Aorta (tissue), 5 donors: ENCODE measurements at regions not wholly inside any gene's neighbourhood (a gene's known extent, or its start where the extent isn't known, plus 50 kb on each side); places are given as distances from the start of the nearest gene placed in this dataset.

Experiments
- ATAC-seq: fragments of 200-7000 bp; cut with Tn5 transposase; one replicate; pipeline ENCODE4 v1.9.1; 2022; ENCODE audit warnings: moderate library complexity; ENCODE audit not compliant: low FRiP score
- DNase-seq, 2 donors: peaks; one replicate each; pipeline ENCODE4 v3.0.0-alpha.2; 2020
- H3K27ac ChIP-seq, 2 donors: one replicate each; pipeline ENCODE4 v1.5.1; 2013; ENCODE audit warnings: low read length in 2 of 2, mild to moderate bottlenecking in 2 of 2, moderate library complexity in 2 of 2, control low read depth in 1 of 2, inconsistent platforms in 1 of 2, low read depth in 1 of 2
- H3K27me3 ChIP-seq, 2 donors: one replicate each; pipeline ENCODE4 v1.6.1; 2013; ENCODE audit warnings: control low read depth in 1 of 2, low read length in 1 of 2, mild to moderate bottlenecking in 1 of 2, moderate library complexity in 1 of 2; ENCODE audit not compliant: insufficient read depth in 2 of 2, control insufficient read depth in 1 of 2
- H3K36me3 ChIP-seq, 2 donors: one replicate each; pipeline ENCODE4 v1.6.1; 2013; ENCODE audit warnings: control low read depth in 1 of 2, low read length in 1 of 2, mild to moderate bottlenecking in 1 of 2; ENCODE audit not compliant: insufficient read depth in 2 of 2, control insufficient read depth in 1 of 2
- H3K4me1 ChIP-seq, 2 donors: one replicate each; pipeline ENCODE4 v1.6.1; 2013; ENCODE audit warnings: low read length in 2 of 2, control low read depth in 1 of 2, mild to moderate bottlenecking in 1 of 2, moderate library complexity in 1 of 2; ENCODE audit not compliant: insufficient read depth in 2 of 2, control insufficient read depth in 1 of 2
- H3K4me3 ChIP-seq, 2 donors: one replicate each; pipeline ENCODE4 v1.5.1; 2013; ENCODE audit warnings: low read length in 2 of 2, control low read depth in 1 of 2, mild to moderate bottlenecking in 1 of 2
- H3K9me3 ChIP-seq: one replicate; pipeline ENCODE4 v1.6.1; 2013; ENCODE audit warnings: mild to moderate bottlenecking, low read length; ENCODE audit not compliant: control insufficient read depth
- WGBS, 2 donors: extraction: QIAGEN DNeasy Blood & Tissue Kit; methylation state at CpG; one replicate each; pipeline ENCODE4 v1.1.7; 2013; 5-methylcytosine and 5-hydroxymethylcytosine counted together
- intact Hi-C, 2 donors: fragments of 100-400 bp; cut with DNase I; formaldehyde crosslinking; loops; one replicate each; pipeline versions ENCODE4 v1.14.2 to v1.15.0; 2022
- donor health status: healthy with polysubstance abuse.
- donor health status: Bipolar disorder and iron deficiency.
- donor health status: DM: no; HTN: no; CAD: no.
- donor health status: DM: no; HTN: no; CAD: no.
- donor health status: DM: yes; HTN: yes; CAD: no.

DNA sequence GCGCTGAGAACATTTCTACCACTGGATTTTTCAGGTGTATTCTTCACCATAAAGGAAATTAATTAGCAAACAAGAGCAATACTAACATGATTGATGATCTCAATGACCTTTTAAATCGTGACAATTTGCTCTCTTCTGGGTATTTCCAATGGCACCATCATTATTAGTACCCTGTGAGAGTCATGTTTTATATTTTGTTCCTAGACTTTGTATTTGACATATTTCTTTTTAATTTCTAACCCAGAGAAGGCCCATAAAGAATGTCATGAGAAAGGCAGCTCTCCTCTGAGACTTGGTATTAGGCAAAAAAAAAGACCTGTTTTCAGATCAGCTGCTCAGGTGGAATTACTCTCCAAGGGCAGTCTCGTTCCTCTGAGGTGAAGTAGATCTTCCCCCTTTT, 1253.4 kb downstream of the ROBO2 start:
- 77 to 81% methylated on average over 3 of the region's 3 CpGs for WGBS, 2 donors
- Histone ChIP-seq H3K27ac (no peak overlapping the region), H3K4me1 (no peaks in the 10 kb centered on the region), H3K36me3 (no peaks in the 10 kb centered on the region), H3K4me3 (no peak overlapping the region), H3K27me3 (no peaks in the 10 kb centered on the region), H3K9me3 (no peaks in the 10 kb centered on the region)
- intact Hi-C loops = no loop called here
- DNase-seq = no peak
- ATAC-seq = no peak

DNA sequence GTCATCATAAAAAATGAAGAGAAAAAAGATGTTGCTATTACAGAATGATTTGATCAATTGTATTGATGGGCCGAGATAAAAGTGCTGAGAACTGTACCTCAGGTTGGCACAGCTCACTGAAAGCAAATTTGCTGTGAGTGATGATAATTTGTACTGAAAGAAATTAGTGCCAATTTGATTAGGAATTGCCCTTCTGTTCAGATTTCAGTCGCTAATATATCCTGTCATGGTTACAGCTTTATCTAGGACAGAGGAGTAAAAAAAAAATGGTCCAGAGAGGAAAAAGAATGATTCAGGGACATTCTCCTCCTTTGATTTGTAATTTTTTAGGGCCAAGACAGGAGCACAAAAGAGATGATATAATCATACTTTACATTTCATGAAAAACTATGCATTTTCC, 1264.2 kb downstream of the ROBO2 start:
- DNase-seq (no peak), ATAC-seq (no peak)
- WGBS, 2 donors = 90% methylated on average over 2 of the region's 2 CpGs
- no peak overlapping the region for H3K27ac ChIP-seq
- no peak overlapping the region for H3K4me3 ChIP-seq
- no peaks in the 10 kb centered on the region for H3K27me3 ChIP-seq
- no peaks in the 10 kb centered on the region for H3K36me3 ChIP-seq
- intact Hi-C loops = no loop called here
- H3K4me1 ChIP-seq = no peaks in the 10 kb centered on the region
- peaks cover 3% of the 10 kb centered on the region for H3K9me3 ChIP-seq

DNA sequence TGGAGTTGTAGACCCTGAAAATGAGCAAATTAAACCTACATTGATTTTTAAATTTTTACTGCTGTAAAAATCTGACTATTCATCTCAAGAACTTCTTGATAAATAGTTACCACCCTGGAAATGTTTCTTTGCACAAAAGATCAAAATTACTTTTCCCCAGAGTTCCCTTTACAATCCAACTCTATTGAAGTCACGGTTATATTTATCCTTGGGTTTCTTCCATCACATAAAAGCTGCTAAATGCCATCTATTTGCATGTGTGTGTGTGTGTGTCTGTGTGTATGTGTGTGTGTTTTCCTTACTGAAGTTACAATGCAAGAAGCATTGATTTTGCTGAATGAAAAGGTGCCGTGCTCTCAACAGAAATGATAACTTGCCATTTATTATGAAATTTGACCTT, 1273.0 kb downstream of the ROBO2 start:
- no peaks in the 10 kb centered on the region for H3K9me3 ChIP-seq
- no peak for ATAC-seq
- no peaks in the 10 kb centered on the region for H3K27me3 ChIP-seq
- intact Hi-C loops = no loop called here
- DNase-seq = no peak
- no peak overlapping the region for H3K27ac ChIP-seq
- no peak overlapping the region for H3K4me3 ChIP-seq
- H3K4me1 ChIP-seq = no peaks in the 10 kb centered on the region
- no peaks in the 10 kb centered on the region for H3K36me3 ChIP-seq
- WGBS, 2 donors = 74 to 85% methylated on average over 2 of the region's 2 CpGs

DNA sequence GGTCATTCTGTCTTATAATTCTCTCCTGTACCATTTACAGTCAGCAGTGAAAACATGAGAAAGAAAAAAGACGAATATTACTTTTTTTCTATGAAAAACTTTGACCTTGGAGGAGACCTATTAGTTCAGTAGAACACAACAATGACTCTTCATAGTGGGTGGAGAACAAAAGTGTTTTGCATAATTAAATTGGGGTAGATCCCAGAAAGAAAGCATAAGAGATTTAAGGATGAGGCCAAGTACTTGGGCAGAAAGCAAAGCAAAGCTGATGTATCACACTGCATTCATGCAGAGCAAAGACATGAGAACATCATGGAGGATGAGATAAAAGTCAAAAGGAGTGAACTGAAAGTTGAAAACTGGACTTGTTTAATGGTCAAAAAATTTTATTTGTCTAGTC, 1273.4 kb downstream of the ROBO2 start:
- 46 to 97% methylated on average over 1 of the region's 1 CpG for WGBS, 2 donors
- no peaks in the 10 kb centered on the region for H3K27me3 ChIP-seq
- intact Hi-C loops = no loop called here
- no peaks in the 10 kb centered on the region for H3K4me1 ChIP-seq
- H3K9me3 ChIP-seq = no peaks in the 10 kb centered on the region
- no peaks in the 10 kb centered on the region for H3K36me3 ChIP-seq
- H3K4me3 ChIP-seq = no peak overlapping the region
- DNase-seq (no peak), ATAC-seq (no peak)
- H3K27ac ChIP-seq = no peak overlapping the region

DNA sequence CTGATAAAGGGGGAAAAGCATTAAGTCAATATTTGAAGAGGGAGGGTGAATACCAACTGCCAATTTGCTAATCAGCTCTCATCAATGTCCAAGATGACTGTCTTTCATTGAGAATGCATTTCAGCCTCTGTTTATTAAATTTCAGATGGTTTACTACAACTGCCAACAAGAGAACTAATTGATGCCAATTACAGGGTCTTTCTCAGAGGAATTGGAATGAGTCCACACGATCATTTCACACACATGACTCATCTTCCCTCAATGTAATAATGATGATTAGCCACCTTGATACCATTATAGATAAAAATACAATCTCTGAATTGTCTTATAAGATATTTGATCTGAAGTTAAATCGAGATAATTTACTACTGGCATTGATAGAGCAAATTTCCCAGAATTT, 1274.4 kb downstream of the ROBO2 start:
- 67 to 75% methylated on average over 2 of the region's 2 CpGs for WGBS, 2 donors
- Histone ChIP-seq H3K27me3 (no peaks in the 10 kb centered on the region), H3K27ac (no peak overlapping the region), H3K4me3 (no peak overlapping the region), H3K36me3 (no peaks in the 10 kb centered on the region), H3K9me3 (no peaks in the 10 kb centered on the region), H3K4me1 (no peaks in the 10 kb centered on the region)
- ATAC-seq (no peak), DNase-seq (no peak)
- intact Hi-C loops = no loop called here

DNA sequence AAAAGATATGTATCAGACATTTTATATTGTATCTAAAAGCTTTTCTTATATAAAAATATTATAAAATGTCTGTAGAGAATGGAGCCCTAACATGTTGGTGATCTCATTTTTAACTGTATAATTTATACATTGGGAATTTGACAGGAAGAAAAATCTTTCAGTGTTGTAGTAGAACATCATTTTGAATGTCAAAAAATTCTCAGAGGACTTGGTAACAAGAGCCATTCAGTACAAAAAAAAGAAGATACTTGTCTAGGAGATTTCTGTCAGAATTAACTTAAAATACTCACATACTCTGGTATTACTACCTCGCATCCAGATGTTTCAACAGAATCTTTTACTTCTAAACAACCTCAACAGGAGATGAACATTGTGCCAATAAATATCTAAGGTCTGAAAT, 1277.9 kb downstream of the ROBO2 start:
- no peaks in the 10 kb centered on the region for H3K36me3 ChIP-seq
- intact Hi-C loops = no loop called here
- H3K4me1 ChIP-seq = no peaks in the 10 kb centered on the region
- no peaks in the 10 kb centered on the region for H3K27me3 ChIP-seq
- ATAC-seq (no peak), DNase-seq (no peak)
- WGBS, 2 donors = 61 to 73% methylated on average over 1 of the region's 1 CpG
- H3K9me3 ChIP-seq = no peaks in the 10 kb centered on the region
- no peak overlapping the region for H3K4me3 ChIP-seq
- H3K27ac ChIP-seq = no peak overlapping the region

DNA sequence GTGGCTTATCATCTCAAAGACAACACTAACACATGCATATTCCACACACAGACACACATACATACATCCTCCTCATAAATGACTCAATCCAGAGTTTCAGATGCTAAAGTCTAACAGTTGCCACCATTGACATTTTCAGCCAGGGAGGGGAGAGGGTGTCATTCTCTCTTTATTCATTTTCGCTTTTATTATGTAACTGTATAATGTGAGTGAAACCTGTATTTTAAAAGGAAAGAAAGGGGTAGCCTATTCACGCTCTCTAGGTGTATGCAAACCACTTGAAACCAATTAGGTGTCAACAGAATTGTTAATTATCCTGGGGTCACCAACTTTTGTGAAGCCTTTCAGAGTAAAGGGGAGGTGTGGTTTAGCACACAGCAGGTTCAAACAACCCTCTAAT, 1282.9 kb downstream of the ROBO2 start:
- Histone ChIP-seq H3K27ac (no peak overlapping the region), H3K4me1 (no peaks in the 10 kb centered on the region), H3K9me3 (no peaks in the 10 kb centered on the region), H3K36me3 (no peaks in the 10 kb centered on the region), H3K4me3 (no peak overlapping the region), H3K27me3 (no peaks in the 10 kb centered on the region)
- DNase-seq (no peak), ATAC-seq (no peak)
- WGBS, 2 donors = 83 to 91% methylated on average over 2 of the region's 2 CpGs
- intact Hi-C loops = no loop called here

DNA sequence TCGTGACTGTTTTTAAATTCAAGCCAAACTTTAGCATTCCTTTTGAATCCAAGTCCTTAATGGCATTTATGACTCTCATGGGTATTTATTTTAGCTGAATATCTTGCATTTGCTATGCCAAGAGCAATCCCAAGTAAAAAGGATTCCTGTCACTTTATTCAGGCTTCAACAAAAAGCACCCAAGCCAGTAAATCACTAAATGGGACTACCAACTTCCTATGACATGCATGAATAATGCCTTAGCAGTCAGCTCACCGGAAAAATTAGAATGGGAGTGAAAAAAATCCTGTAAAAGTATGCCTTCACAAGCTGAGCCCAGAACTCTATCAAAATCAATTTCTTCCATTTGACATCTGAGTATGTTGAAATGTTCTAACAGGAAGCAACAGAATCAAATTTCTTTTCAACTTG, 1297.9 kb downstream of the ROBO2 start:
- intact Hi-C loops = no loop called here
- Histone ChIP-seq H3K27me3 (no peaks in the 10 kb centered on the region), H3K27ac (no peak overlapping the region), H3K4me1 (no peaks in the 10 kb centered on the region), H3K9me3 (peaks cover 1% of the 10 kb centered on the region), H3K4me3 (no peak overlapping the region), H3K36me3 (no peaks in the 10 kb centered on the region)
- no peak for DNase-seq
- no peak for ATAC-seq
- 2 to 6% methylated on average over 2 of the region's 2 CpGs for WGBS, 2 donors

DNA sequence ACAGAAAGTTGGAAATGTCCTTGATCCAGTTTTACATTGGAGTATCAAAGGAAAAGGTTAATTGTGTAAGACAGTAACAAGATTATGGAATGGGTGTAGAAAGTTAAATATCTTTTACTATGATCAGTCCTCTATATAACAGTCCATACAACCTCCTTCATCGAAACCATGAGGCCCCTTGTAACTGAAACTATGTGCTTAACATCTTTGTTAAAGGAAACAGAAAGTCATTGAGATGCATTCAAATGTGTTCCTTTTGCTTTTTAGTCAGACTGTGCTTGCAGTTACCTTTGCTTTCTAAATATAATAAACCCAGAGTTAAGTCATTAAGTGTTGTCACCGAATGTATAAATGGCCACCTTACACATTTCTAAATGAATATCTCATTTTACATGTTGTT, 1298.5 kb downstream of the ROBO2 start:
- DNase-seq = no peak
- no peak overlapping the region for H3K27ac ChIP-seq
- no peaks in the 10 kb centered on the region for H3K4me1 ChIP-seq
- ATAC-seq = no peak
- intact Hi-C loops = no loop called here
- no peak overlapping the region for H3K4me3 ChIP-seq
- H3K9me3 ChIP-seq = peaks cover 1% of the 10 kb centered on the region
- H3K36me3 ChIP-seq = no peaks in the 10 kb centered on the region
- 83 to 86% methylated on average over 2 of the region's 2 CpGs for WGBS, 2 donors
- H3K27me3 ChIP-seq = no peaks in the 10 kb centered on the region
